ENCODE measurements at regions not wholly inside any gene's neighbourhood (a gene's known extent, or its start where the extent isn't known, plus 50 kb on each side); places are given as distances from the start of the nearest gene placed in this dataset.

GRCh38 chrX:65591206-65591605, 56.6 kb upstream of the LAS1L start:
- no peaks in the 10 kb centered on the region for H3F3A ChIP-seq (ENCODE audit: low read depth)
- TF ChIP-seq CTCF (conservative IDR thresholded peaks at IDR 0.05; ENCODE audit: low read length) (no peak), EZH2phosphoT487 (IDR thresholded peaks at IDR 0.05; ENCODE audit: borderline replicate concordance) (no peak)
- no peak overlapping the region for H2AFZ ChIP-seq (ENCODE audit: low read length)
- H4K20me1 ChIP-seq (ENCODE audit: insufficient read depth, low read length, poor library complexity, severe bottlenecking) = no peaks in the 10 kb centered on the region
- H3K36me3 ChIP-seq (ENCODE audit: insufficient read depth, low read length) = no peaks in the 10 kb centered on the region
- no peak overlapping the region for H3K9ac ChIP-seq (ENCODE audit: low read depth, low read length, poor library complexity, severe bottlenecking)
- H3K4me2 ChIP-seq (ENCODE audit: low read depth, low read length, poor library complexity, severe bottlenecking) = no peak overlapping the region
- H3K27me3 ChIP-seq (ENCODE audit: insufficient read depth, low read length, poor library complexity, severe bottlenecking) = no peaks in the 10 kb centered on the region
- peaks cover 21% of the 10 kb centered on the region for H3K4me1 ChIP-seq (ENCODE audit: insufficient read depth, low read length, poor library complexity, severe bottlenecking)
- H3K9me2 ChIP-seq (replicated peaks; ENCODE audit: low read depth, low read length) = no peaks in the 10 kb centered on the region
- H3K4me3 ChIP-seq (ENCODE audit: low read length, poor library complexity, severe bottlenecking) = no peak overlapping the region
- no peaks in the 10 kb centered on the region for H3K9me3 ChIP-seq (ENCODE audit: insufficient read depth, low read depth, low read length)
- H3K79me2 ChIP-seq (ENCODE audit: insufficient read depth, low read length) = no peaks in the 10 kb centered on the region

- Histone ChIP-seq H3K9me2 (replicated peaks; ENCODE audit: low read depth, low read length) (no peaks in the 10 kb centered on the region), H3K36me3 (ENCODE audit: insufficient read depth, low read length) (no peaks in the 10 kb centered on the region), H3K4me3 (ENCODE audit: low read length, poor library complexity, severe bottlenecking) (no peak overlapping the region), H3K4me2 (ENCODE audit: low read depth, low read length, poor library complexity, severe bottlenecking) (no peak overlapping the region), H4K20me1 (ENCODE audit: insufficient read depth, low read length, poor library complexity, severe bottlenecking) (no peaks in the 10 kb centered on the region), H3K9me3 (ENCODE audit: insufficient read depth, low read depth, low read length) (no peaks in the 10 kb centered on the region), H3K27me3 (ENCODE audit: insufficient read depth, low read length, poor library complexity, severe bottlenecking) (no peaks in the 10 kb centered on the region), H3K4me1 (ENCODE audit: insufficient read depth, low read length, poor library complexity, severe bottlenecking) (peaks cover 10% of the 10 kb centered on the region), H3K9ac (ENCODE audit: low read depth, low read length, poor library complexity, severe bottlenecking) (no peak overlapping the region), H2AFZ (ENCODE audit: low read length) (no peak overlapping the region), H3K79me2 (ENCODE audit: insufficient read depth, low read length) (no peaks in the 10 kb centered on the region), H3F3A (ENCODE audit: low read depth) (no peaks in the 10 kb centered on the region)
- TF ChIP-seq CTCF (conservative IDR thresholded peaks at IDR 0.05; ENCODE audit: low read length) = no peak
- TF ChIP-seq EZH2phosphoT487 (IDR thresholded peaks at IDR 0.05; ENCODE audit: borderline replicate concordance) = no peak
These were observed 54.7 kb upstream of the LAS1L start for GRCh38 chrX:65589304-65589703.

GRCh38 chrX:65588795-65589194, 54.2 kb upstream of the LAS1L start:
- H3K27me3 ChIP-seq (ENCODE audit: insufficient read depth, low read length, poor library complexity, severe bottlenecking) = no peaks in the 10 kb centered on the region
- no peaks in the 10 kb centered on the region for H3K79me2 ChIP-seq (ENCODE audit: insufficient read depth, low read length)
- H3K4me1 ChIP-seq (ENCODE audit: insufficient read depth, low read length, poor library complexity, severe bottlenecking) = peaks cover 10% of the 10 kb centered on the region
- H3K9me2 ChIP-seq (replicated peaks; ENCODE audit: low read depth, low read length) = no peaks in the 10 kb centered on the region
- H3K36me3 ChIP-seq (ENCODE audit: insufficient read depth, low read length) = no peaks in the 10 kb centered on the region
- no peaks in the 10 kb centered on the region for H4K20me1 ChIP-seq (ENCODE audit: insufficient read depth, low read length, poor library complexity, severe bottlenecking)
- H3K4me2 ChIP-seq (ENCODE audit: low read depth, low read length, poor library complexity, severe bottlenecking) = no peak overlapping the region
- no peaks in the 10 kb centered on the region for H3F3A ChIP-seq (ENCODE audit: low read depth)
- TF ChIP-seq CTCF (conservative IDR thresholded peaks at IDR 0.05; ENCODE audit: low read length) = no peak
- no peak for TF ChIP-seq EZH2phosphoT487 (IDR thresholded peaks at IDR 0.05; ENCODE audit: borderline replicate concordance)
- H2AFZ ChIP-seq (ENCODE audit: low read length) = no peak overlapping the region
- H3K4me3 ChIP-seq (ENCODE audit: low read length, poor library complexity, severe bottlenecking) = no peak overlapping the region
- no peak overlapping the region for H3K9ac ChIP-seq (ENCODE audit: low read depth, low read length, poor library complexity, severe bottlenecking)
- H3K9me3 ChIP-seq (ENCODE audit: insufficient read depth, low read depth, low read length) = no peaks in the 10 kb centered on the region

All from Loucy (cell line).